Endothelial cell of umbilical vein (primary cell): ENCODE measurements at regions not wholly inside any gene's neighbourhood (a gene's known extent, or its start where the extent isn't known, plus 50 kb on each side); places are given as distances from the start of the nearest gene placed in this dataset.

ENCODE experiments used
- BruUV-seq: library from RNA; stranded (reverse); fragments of 400-500 nt; replicated peaks from 2 replicates; lab custom pipeline; 2021; lab: Mats Ljungman, UMichigan
- CTCF ChIA-PET: fragments of 300-600, 350-600 bp; sonication (Branson Sonifier 250); formaldehyde crosslinking; loops from one replicate; lab custom pipeline; 2021; ENCODE audit warnings: antibody characterized with exemption, inconsistent platforms; lab: Charles Lee
- POLR2A ChIA-PET: fragments of 300-600, 350-600 bp; sonication (Branson Sonifier 250); formaldehyde crosslinking; loops from one replicate; lab custom pipeline; 2021; ENCODE audit warnings: antibody characterized with exemption, inconsistent platforms; lab: Charles Lee
- DNase-seq: peaks from one replicate; pipeline ENCODE4 v3.0.0-alpha.2; 2011; ENCODE audit warnings: low read depth, low spot score
- FAIRE-seq: peaks from 2 replicates; lab custom pipeline; 2011; peaks lifted over from hg19 to GRCh38; lab: Jason Lieb, UNC
- H2AFZ ChIP-seq: 2 replicates; pipeline ENCODE4 v1.6.0; 2012; ENCODE audit warnings: low read depth, low read length, control low read depth, inconsistent platforms
- H3K27ac ChIP-seq: 2 replicates; pipeline ENCODE4 v1.5.1; 2011; ENCODE audit warnings: low read depth, mild to moderate bottlenecking, control low read depth, low read length, moderate library complexity; ENCODE audit not compliant: insufficient read depth
- H3K27me3 ChIP-seq, 2 experiments: 2 replicates each; pipeline versions ENCODE4 v1.6.0 to v1.6.1; 2011; ENCODE audit warnings: low read length in 2 of 2, mixed read lengths in 1 of 2; ENCODE audit not compliant: control insufficient read depth in 2 of 2, insufficient read depth in 2 of 2
- H3K36me3 ChIP-seq, 2 experiments: 2 replicates in 1 of 2; 3 replicates in 1 of 2; pipeline ENCODE4 v1.5.1; 2011; ENCODE audit warnings: low read length in 2 of 2, mild to moderate bottlenecking in 1 of 2, moderate library complexity in 1 of 2; ENCODE audit not compliant: control insufficient read depth in 2 of 2, insufficient read depth in 2 of 2; ENCODE audit errors: extremely low read depth in 1 of 2
- H3K4me1 ChIP-seq: 3 replicates; pipeline ENCODE4 v1.5.1; 2011; ENCODE audit warnings: mild to moderate bottlenecking, low read length; ENCODE audit not compliant: control insufficient read depth, insufficient read depth; ENCODE audit errors: extremely low read depth
- H3K4me2 ChIP-seq: 2 replicates; pipeline ENCODE4 v1.6.1; 2011; ENCODE audit warnings: low read length, control low read depth, mixed read lengths; ENCODE audit not compliant: insufficient read depth
- H3K4me3 ChIP-seq, 3 experiments: fragments of 200-600 bp in 1 of 3; sonication (generic), shearing (Covaris generic) in 1 of 3; replicated peaks in 1 of 3; 2 replicates each; pipeline ENCODE4 v1.5.1; 2011 to 2016; ENCODE audit warnings: control low read depth in 3 of 3, low read length in 3 of 3, mild to moderate bottlenecking in 2 of 3, inconsistent platforms in 1 of 3, low read depth in 1 of 3, moderate library complexity in 1 of 3; ENCODE audit not compliant: insufficient read depth in 1 of 3
- H3K79me2 ChIP-seq: 2 replicates; pipeline ENCODE4 v1.6.0; 2012; ENCODE audit warnings: low read length, inconsistent platforms; ENCODE audit not compliant: control insufficient read depth, insufficient read depth
- H3K9ac ChIP-seq: replicated peaks from 2 replicates; pipeline ENCODE3; 2011; ENCODE audit warnings: low read length, control low read depth; ENCODE audit not compliant: insufficient read depth; ENCODE audit errors: extremely low read depth
- H3K9me1 ChIP-seq: replicated peaks from 3 replicates; pipeline ENCODE4 v1.6.0; 2011; ENCODE audit warnings: mild to moderate bottlenecking, low read length; ENCODE audit not compliant: control insufficient read depth, insufficient read depth; ENCODE audit errors: extremely low read depth
- H3K9me3 ChIP-seq: replicated peaks from 2 replicates; pipeline ENCODE4 v1.5.1; 2012; ENCODE audit warnings: low read length, inconsistent platforms; ENCODE audit not compliant: control insufficient read depth, insufficient read depth
- H4K20me1 ChIP-seq: replicated peaks from 2 replicates; pipeline ENCODE3; 2011; ENCODE audit warnings: mild to moderate bottlenecking, low read length; ENCODE audit not compliant: control insufficient read depth, insufficient read depth; ENCODE audit errors: extremely low read depth
- CTCF ChIP-seq, 2 donors: IDR thresholded peaks; 1 replicate in 1 of 2; 2 replicates in 1 of 2; pipeline ENCODE4 v1.5.1; 2011; ENCODE audit warnings: low read length in 2 of 2, mild to moderate bottlenecking in 2 of 2, moderate library complexity in 2 of 2, control low read depth in 1 of 2, inconsistent platforms in 1 of 2, low read depth in 1 of 2; ENCODE audit not compliant: insufficient read depth in 1 of 2; ENCODE audit errors: extremely low read depth in 1 of 2
- FOS ChIP-seq: IDR thresholded peaks from 2 replicates; pipeline ENCODE4 v1.6.1; 2011; ENCODE audit warnings: mild to moderate bottlenecking, low read length, moderate library complexity, borderline replicate concordance; ENCODE audit not compliant: insufficient read depth
- GATA2 ChIP-seq: IDR thresholded peaks from 2 replicates; pipeline ENCODE4 v1.7.0; 2011; ENCODE audit warnings: low read depth, mild to moderate bottlenecking, moderate library complexity, mixed read lengths, low read length; ENCODE audit not compliant: insufficient read length, insufficient read depth
- MYC ChIP-seq: IDR thresholded peaks from one replicate; pipeline ENCODE4 v1.6.1; 2011; ENCODE audit warnings: mild to moderate bottlenecking, low read depth, low read length
- POLR2AphosphoS5 ChIP-seq: IDR thresholded peaks from 2 replicates; pipeline ENCODE4 v1.6.1; 2012; ENCODE audit warnings: low read depth, mild to moderate bottlenecking, control low read depth, low read length, moderate library complexity; ENCODE audit not compliant: insufficient read depth
- dilution Hi-C: fragments of 300-500 bp; cut with MboI; formaldehyde crosslinking; loops from one replicate; pipeline ENCODE4 v1.15.0; 2019; ENCODE audit warnings: low sequenced_read_pairs; ENCODE audit not compliant: extremely low pct_ligation_motif_present
- intact Hi-C: fragments of 100-400 bp; cut with micrococcal nuclease; formaldehyde crosslinking; loops from one replicate; pipeline ENCODE4 v1.10.0; 2022

- dilution Hi-C loops = no loop called here
- intact Hi-C loops = no loop called here
- no peak overlapping the region for H3K4me2 ChIP-seq
- H3K9ac ChIP-seq = no peak overlapping the region
- no peaks in the 10 kb centered on the region for H4K20me1 ChIP-seq
- H2AFZ ChIP-seq = no peak overlapping the region
- H3K27ac ChIP-seq = no peak overlapping the region
- no peaks in the 10 kb centered on the region for H3K79me2 ChIP-seq
- H3K4me3 ChIP-seq = no peak overlapping the region
- DNase-seq = no peak
- FAIRE-seq = no peak
- no peaks in the 10 kb centered on the region for H3K9me3 ChIP-seq
- ChIA-PET CTCF (no interaction called here), POLR2A (no interaction called here)
- TF ChIP-seq POLR2AphosphoS5 (no peak), GATA2 (no peak), MYC (no peak), CTCF (IDR thresholded peaks at IDR 0.05; ENCODE audit: extremely low read depth in 1 of 2, insufficient read depth in 1 of 2, low read depth in 1 of 2, low read length in 2 of 2) (no peak), FOS (no peak)
- no TSS peak for BruUV-seq
- H3K4me1 ChIP-seq = no peaks in the 10 kb centered on the region
- H3K36me3 ChIP-seq = no peaks in the 10 kb centered on the region
- H3K27me3 ChIP-seq = no peaks in the 10 kb centered on the region
- no peaks in the 10 kb centered on the region for H3K9me1 ChIP-seq
Measured at GRCh38 chr14:62501021-62501750, 544.1 kb downstream of the KCNH5 start.
